ENCODE measurements at regions not wholly inside any gene's neighbourhood (a gene's known extent, or its start where the extent isn't known, plus 50 kb on each side); places are given as distances from the start of the nearest gene placed in this dataset.
A peak's percentile ranks its signal among the peaks of the same experiment; 100 is the strongest.

- H3K4me1 ChIP-seq = peaks cover under 1 to 5% (median 2%) of the 10 kb centered on the region in 4 donors
- H3K27me3 ChIP-seq = no peaks in the 10 kb centered on the region
- no peak for ATAC-seq (ENCODE audit: low FRiP score in 2 of 2)
- WGBS, 2 donors = 61 to 70% methylated on average over 3 of the region's 3 CpGs
- DNase-seq = no peak
- no peaks in the 10 kb centered on the region for H3K36me3 ChIP-seq
- H3K4me3 ChIP-seq = no peak overlapping the region
- TF ChIP-seq POLR2A (IDR thresholded peaks at IDR 0.05) = no peak
- no peak for TF ChIP-seq POLR2AphosphoS5 (IDR thresholded peaks at IDR 0.05)
- peaks cover 0 to 6% (median 2%) of the 10 kb centered on the region in 4 donors for H3K9me3 ChIP-seq
- no peak overlapping the region for H3K27ac ChIP-seq
Observed at GRCh38 chr9:108766626-108767161, 89.1 kb downstream of the ACTL7B start.

GRCh38 chr9:108765265-108765664 lies 90.5 kb downstream of the ACTL7B start:
- no peak for DNase-seq
- H3K9me3 ChIP-seq = peaks cover 0 to 6% (median 2%) of the 10 kb centered on the region in 4 donors
- H3K27ac ChIP-seq = no peak overlapping the region
- H3K27me3 ChIP-seq = no peaks in the 10 kb centered on the region
- no peaks in the 10 kb centered on the region for H3K36me3 ChIP-seq
- TF ChIP-seq EP300 (IDR thresholded peaks at IDR 0.05) = no peak
- H3K4me3 ChIP-seq = no peak overlapping the region
- ATAC-seq (ENCODE audit: low FRiP score in 2 of 2) = no peak
- 93 to 94% methylated on average over 5 of the region's 5 CpGs for WGBS, 2 donors
- peaks cover 4 to 11% (median 6%) of the 10 kb centered on the region in 4 donors for H3K4me1 ChIP-seq

DNA sequence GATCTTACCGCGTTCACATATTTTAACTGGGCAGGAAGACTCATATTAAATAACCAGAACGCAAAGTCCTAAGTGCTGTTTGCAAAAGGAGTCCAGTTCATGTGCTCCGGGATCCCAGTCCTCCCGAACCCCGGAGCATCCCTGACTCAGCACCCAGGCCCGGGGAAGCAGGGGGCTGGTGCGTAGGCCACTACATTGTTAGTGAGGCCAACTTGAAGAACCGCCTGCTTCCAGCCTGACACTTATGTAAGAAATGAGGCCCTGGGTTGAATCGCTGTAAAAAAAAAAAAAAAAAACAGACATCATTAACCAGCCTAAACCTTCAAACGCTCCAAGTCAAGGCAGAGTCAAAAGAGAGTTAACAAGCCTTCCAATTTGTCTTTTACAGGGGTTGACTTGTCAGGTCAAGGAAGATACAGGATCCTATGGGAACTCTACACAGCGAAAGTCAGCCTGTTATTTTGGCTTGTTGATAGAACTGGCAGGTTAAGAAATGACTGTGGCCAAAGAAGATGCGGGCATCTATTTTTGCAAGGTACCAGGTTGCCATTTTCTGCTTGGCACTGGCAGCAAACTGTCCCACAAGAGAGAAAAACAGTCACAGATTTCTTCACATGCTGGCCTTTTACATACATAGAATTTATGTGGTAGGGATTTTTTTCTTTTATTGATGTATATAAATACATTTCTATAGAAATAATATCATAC lies 93.3 kb downstream of the ACTL7B start:
- WGBS, 2 donors = 84% methylated on average over 13 of the region's 13 CpGs
- peaks cover 4 to 11% (median 6%) of the 10 kb centered on the region in 4 donors for H3K4me1 ChIP-seq
- H3K9me3 ChIP-seq = no peaks in the 10 kb centered on the region
- H3K36me3 ChIP-seq = no peaks in the 10 kb centered on the region
- no peak overlapping the region for H3K27ac ChIP-seq
- no peak for TF ChIP-seq EP300 (IDR thresholded peaks at IDR 0.05)
- TF ChIP-seq POLR2A (IDR thresholded peaks at IDR 0.05) = no peak
- TF ChIP-seq, protein P1, sequence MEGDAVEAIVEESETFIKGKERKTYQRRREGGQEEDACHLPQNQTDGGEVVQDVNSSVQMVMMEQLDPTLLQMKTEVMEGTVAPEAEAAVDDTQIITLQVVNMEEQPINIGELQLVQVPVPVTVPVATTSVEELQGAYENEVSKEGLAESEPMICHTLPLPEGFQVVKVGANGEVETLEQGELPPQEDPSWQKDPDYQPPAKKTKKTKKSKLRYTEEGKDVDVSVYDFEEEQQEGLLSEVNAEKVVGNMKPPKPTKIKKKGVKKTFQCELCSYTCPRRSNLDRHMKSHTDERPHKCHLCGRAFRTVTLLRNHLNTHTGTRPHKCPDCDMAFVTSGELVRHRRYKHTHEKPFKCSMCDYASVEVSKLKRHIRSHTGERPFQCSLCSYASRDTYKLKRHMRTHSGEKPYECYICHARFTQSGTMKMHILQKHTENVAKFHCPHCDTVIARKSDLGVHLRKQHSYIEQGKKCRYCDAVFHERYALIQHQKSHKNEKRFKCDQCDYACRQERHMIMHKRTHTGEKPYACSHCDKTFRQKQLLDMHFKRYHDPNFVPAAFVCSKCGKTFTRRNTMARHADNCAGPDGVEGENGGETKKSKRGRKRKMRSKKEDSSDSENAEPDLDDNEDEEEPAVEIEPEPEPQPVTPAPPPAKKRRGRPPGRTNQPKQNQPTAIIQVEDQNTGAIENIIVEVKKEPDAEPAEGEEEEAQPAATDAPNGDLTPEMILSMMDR (IDR thresholded peaks at IDR 0.05) = no peak
- no peak for TF ChIP-seq POLR2AphosphoS5 (IDR thresholded peaks at IDR 0.05)
- ATAC-seq (ENCODE audit: low FRiP score in 2 of 2) = no peak
- DNase-seq = no peak
- no peaks in the 10 kb centered on the region for H3K27me3 ChIP-seq
- no peak overlapping the region for H3K4me3 ChIP-seq

DNA sequence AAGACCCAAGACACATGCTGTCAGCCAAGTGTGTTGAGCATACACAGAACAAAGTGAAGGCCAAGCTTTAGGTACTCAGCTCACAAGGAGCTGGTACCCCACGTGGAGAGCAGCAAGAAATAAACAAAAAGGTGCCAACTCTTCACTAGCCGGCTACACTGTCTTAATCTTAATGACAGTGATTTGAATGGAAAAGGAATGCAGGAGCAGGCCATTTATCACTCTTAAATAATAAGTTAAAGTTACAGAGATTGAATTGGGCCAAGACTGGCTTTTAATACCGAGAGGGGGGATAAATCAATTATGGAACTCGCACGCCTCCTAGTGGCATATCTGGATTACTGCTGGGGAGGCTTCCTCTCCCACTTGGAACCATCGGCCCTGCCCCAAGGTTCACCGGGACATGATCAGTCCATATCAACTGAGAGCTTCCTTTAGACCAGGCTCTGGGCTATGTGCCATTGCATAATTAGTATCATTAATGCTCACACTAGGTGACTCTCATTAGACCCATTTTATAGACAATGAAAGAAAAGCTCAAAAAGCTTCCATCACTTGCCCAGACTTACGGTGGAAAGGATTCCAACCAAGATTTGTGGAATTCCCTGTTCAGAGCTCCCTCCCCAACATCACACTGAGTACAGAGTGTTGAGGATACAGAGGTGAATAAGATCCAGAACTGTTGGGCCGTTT lies 94.0 kb downstream of the ACTL7B start:
- H3K9me3 ChIP-seq = no peaks in the 10 kb centered on the region
- ATAC-seq (ENCODE audit: low FRiP score in 2 of 2) (peak in 1 of 2 donors; percentile 92), DNase-seq (peak in 1 of 2 donors; percentile 38)
- H3K36me3 ChIP-seq = no peaks in the 10 kb centered on the region
- no peak overlapping the region for H3K27ac ChIP-seq
- H3K4me1 ChIP-seq = peaks cover 4 to 11% (median 6%) of the 10 kb centered on the region in 4 donors
- TF ChIP-seq EP300 (IDR thresholded peaks at IDR 0.05) = no peak
- no peak for TF ChIP-seq POLR2A (IDR thresholded peaks at IDR 0.05)
- TF ChIP-seq, protein P1 (IDR thresholded peaks at IDR 0.05) = peak; percentile 71 to 90 (median 80)
- TF ChIP-seq POLR2AphosphoS5 (IDR thresholded peaks at IDR 0.05) = no peak
- 23% methylated on average over 9 of the region's 9 CpGs for WGBS, 2 donors
- H3K27me3 ChIP-seq = no peaks in the 10 kb centered on the region
- no peak overlapping the region for H3K4me3 ChIP-seq

- ATAC-seq (ENCODE audit: low FRiP score in 2 of 2) = no peak
- Histone ChIP-seq H3K36me3 (no peaks in the 10 kb centered on the region), H3K4me3 (no peak overlapping the region), H3K4me1 (peaks cover 4 to 11% (median 6%) of the 10 kb centered on the region in 4 donors), H3K27me3 (no peaks in the 10 kb centered on the region), H3K27ac (no peak overlapping the region), H3K9me3 (no peaks in the 10 kb centered on the region)
- TF ChIP-seq, protein P1 (IDR thresholded peaks at IDR 0.05) = no peak
- TF ChIP-seq POLR2AphosphoS5 (IDR thresholded peaks at IDR 0.05) (no peak), EP300 (IDR thresholded peaks at IDR 0.05) (no peak), POLR2A (IDR thresholded peaks at IDR 0.05) (no peak)
- no peak for DNase-seq
- whole genome bisulfite sequencing, 2 donors = 88 to 94% methylated on average over 2 of the region's 2 CpGs
Observed at GRCh38 chr9:108760841-108761240, 94.9 kb downstream of the ACTL7B start.
